Stomach smooth muscle (tissue), 2 donors: ENCODE measurements at regions not wholly inside any gene's neighbourhood (a gene's known extent, or its start where the extent isn't known, plus 50 kb on each side); places are given as distances from the start of the nearest gene placed in this dataset.

Experiments
- H3K27ac ChIP-seq: one replicate; pipeline ENCODE4 v1.7.0; 2013; ENCODE audit warnings: mild to moderate bottlenecking, low read length, inconsistent platforms
- H3K27me3 ChIP-seq, 2 donors: one replicate each; pipeline ENCODE4 v1.7.0; 2013; ENCODE audit warnings: low read length in 2 of 2; ENCODE audit not compliant: insufficient read depth in 2 of 2, control insufficient read depth in 1 of 2
- H3K36me3 ChIP-seq, 2 donors: one replicate each; pipeline ENCODE4 v1.7.0; 2013; ENCODE audit warnings: low read length in 2 of 2; ENCODE audit not compliant: control insufficient read depth in 2 of 2, insufficient read depth in 2 of 2
- H3K4me1 ChIP-seq: one replicate; pipeline ENCODE4 v1.7.0; 2013; ENCODE audit warnings: low read length; ENCODE audit not compliant: control insufficient read depth, insufficient read depth
- H3K4me3 ChIP-seq, 2 donors: one replicate each; pipeline ENCODE4 v1.7.0; 2013; ENCODE audit warnings: low read length in 2 of 2
- H3K9ac ChIP-seq, 2 donors: one replicate each; pipeline ENCODE4 v1.7.0; 2013; ENCODE audit warnings: low read length in 2 of 2, mild to moderate bottlenecking in 1 of 2
- H3K9me3 ChIP-seq, 2 donors: one replicate each; pipeline ENCODE4 v1.7.0; 2013; ENCODE audit warnings: low read length in 2 of 2; ENCODE audit not compliant: control insufficient read depth in 2 of 2
- donor health status: healthy.
- donor health status: Pancreatic carcinoma.

DNA sequence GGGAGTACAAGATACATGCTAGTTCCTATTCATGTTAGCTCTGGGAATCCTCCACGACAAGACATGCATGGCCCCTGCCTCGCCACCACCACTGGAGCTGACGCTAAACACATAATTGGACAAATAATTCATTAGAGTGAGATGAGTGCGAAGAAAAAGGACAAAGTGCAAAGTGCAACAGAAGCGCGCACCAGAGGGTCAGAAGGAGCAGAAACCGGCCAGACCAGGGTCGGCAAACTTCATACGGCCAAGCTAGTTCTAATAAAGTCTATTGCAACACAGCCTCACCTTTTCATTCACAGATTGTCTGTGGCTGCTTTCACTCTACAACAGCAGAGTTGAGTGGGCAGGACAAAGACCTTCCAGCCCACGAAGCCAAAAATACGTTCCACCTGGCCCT is 266.1 kb upstream of the KLHL29 start:
- Histone ChIP-seq H3K4me1 (no peaks in the 10 kb centered on the region), H3K9ac (no peak overlapping the region), H3K27me3 (no peaks in the 10 kb centered on the region), H3K9me3 (no peaks in the 10 kb centered on the region), H3K4me3 (no peak overlapping the region), H3K36me3 (no peaks in the 10 kb centered on the region), H3K27ac (no peak overlapping the region)

GRCh38 chr2:23120161-23120560 is 264.8 kb upstream of the KLHL29 start:
- H3K9me3 ChIP-seq = no peaks in the 10 kb centered on the region
- no peak overlapping the region for H3K4me3 ChIP-seq
- H3K4me1 ChIP-seq = no peaks in the 10 kb centered on the region
- no peaks in the 10 kb centered on the region for H3K36me3 ChIP-seq
- no peak overlapping the region for H3K9ac ChIP-seq
- H3K27me3 ChIP-seq = no peaks in the 10 kb centered on the region
- no peak overlapping the region for H3K27ac ChIP-seq

GRCh38 chr2:23121968-23122648 is 262.9 kb upstream of the KLHL29 start:
- H3K27me3 ChIP-seq = no peaks in the 10 kb centered on the region
- no peak overlapping the region for H3K9ac ChIP-seq
- H3K9me3 ChIP-seq = no peaks in the 10 kb centered on the region
- H3K4me3 ChIP-seq = no peak overlapping the region
- H3K36me3 ChIP-seq = no peaks in the 10 kb centered on the region
- no peak overlapping the region for H3K27ac ChIP-seq
- no peaks in the 10 kb centered on the region for H3K4me1 ChIP-seq

- Histone ChIP-seq H3K4me3 (no peak overlapping the region), H3K27me3 (no peaks in the 10 kb centered on the region), H3K27ac (no peak overlapping the region), H3K9me3 (no peaks in the 10 kb centered on the region), H3K36me3 (no peaks in the 10 kb centered on the region), H3K9ac (no peak overlapping the region), H3K4me1 (no peaks in the 10 kb centered on the region)
Measured at GRCh38 chr2:23122681-23123215, 262.2 kb upstream of the KLHL29 start.

DNA sequence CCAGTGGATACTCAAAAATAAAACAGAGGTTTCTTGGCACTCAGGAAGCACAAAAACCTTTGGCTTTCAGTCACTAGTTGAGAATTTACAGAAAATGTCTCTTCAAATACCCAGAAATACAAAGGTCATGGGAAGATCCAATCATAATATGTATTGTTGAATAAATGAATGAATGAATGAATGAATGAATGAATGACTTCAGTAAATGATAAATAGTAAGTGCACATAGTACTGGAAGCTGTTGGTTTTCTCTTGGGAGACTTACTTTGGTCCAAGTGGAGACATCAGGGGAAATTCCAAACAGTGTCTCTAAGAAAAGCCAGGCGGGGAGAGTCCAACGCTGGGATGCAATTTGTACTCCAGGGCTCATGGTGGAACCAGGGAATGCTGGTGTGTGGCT is 261.3 kb upstream of the KLHL29 start:
- Histone ChIP-seq H3K4me1 (no peaks in the 10 kb centered on the region), H3K4me3 (no peak overlapping the region), H3K27ac (no peak overlapping the region), H3K36me3 (no peaks in the 10 kb centered on the region), H3K9me3 (no peaks in the 10 kb centered on the region), H3K27me3 (no peaks in the 10 kb centered on the region), H3K9ac (no peak overlapping the region)

GRCh38 chr2:23124214-23124750 is 260.7 kb upstream of the KLHL29 start:
- H3K4me3 ChIP-seq = no peak overlapping the region
- H3K9ac ChIP-seq = no peak overlapping the region
- H3K27me3 ChIP-seq = no peaks in the 10 kb centered on the region
- no peaks in the 10 kb centered on the region for H3K9me3 ChIP-seq
- no peak overlapping the region for H3K27ac ChIP-seq
- no peaks in the 10 kb centered on the region for H3K4me1 ChIP-seq
- no peaks in the 10 kb centered on the region for H3K36me3 ChIP-seq

DNA sequence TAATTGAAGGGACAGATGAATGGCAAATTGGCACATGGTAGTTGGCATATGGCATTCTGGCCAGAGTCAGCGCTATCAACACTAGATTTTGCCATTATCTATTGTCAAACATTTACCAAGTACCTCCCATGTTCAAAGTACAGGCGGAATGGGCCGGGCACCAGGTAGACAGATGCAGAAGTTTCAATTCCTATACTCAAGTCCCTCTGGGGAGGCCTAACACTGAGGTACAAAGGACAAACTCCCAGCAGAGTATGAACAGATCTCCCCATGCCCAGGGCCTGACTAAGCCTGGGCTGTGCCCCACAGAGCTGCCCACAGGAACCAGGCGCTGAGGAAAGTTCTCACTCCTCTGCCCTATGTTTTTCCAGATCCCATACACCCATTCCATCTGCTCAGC is 257.5 kb upstream of the KLHL29 start:
- Histone ChIP-seq H3K9me3 (no peaks in the 10 kb centered on the region), H3K4me1 (no peaks in the 10 kb centered on the region), H3K9ac (no peak overlapping the region), H3K27ac (no peak overlapping the region), H3K4me3 (no peak overlapping the region), H3K36me3 (no peaks in the 10 kb centered on the region), H3K27me3 (no peaks in the 10 kb centered on the region)

- Histone ChIP-seq H3K4me3 (no peak overlapping the region), H3K27ac (no peak overlapping the region), H3K27me3 (no peaks in the 10 kb centered on the region)
Measured at GRCh38 chr2:23128684-23129292, 256.2 kb upstream of the KLHL29 start.

GRCh38 chr2:23131066-23131575 is 253.9 kb upstream of the KLHL29 start:
- Histone ChIP-seq H3K27me3 (no peaks in the 10 kb centered on the region), H3K4me3 (no peak overlapping the region), H3K9ac (no peak overlapping the region), H3K9me3 (no peaks in the 10 kb centered on the region), H3K36me3 (no peaks in the 10 kb centered on the region), H3K4me1 (peaks cover 14% of the 10 kb centered on the region), H3K27ac (no peak overlapping the region)

More at GRCh38 chr2:23128684-23129292, 256.2 kb upstream of the KLHL29 start:
- Histone ChIP-seq H3K4me1 (no peaks in the 10 kb centered on the region), H3K36me3 (no peaks in the 10 kb centered on the region), H3K9ac (no peak overlapping the region), H3K9me3 (no peaks in the 10 kb centered on the region)

- Histone ChIP-seq H3K27me3 (no peaks in the 10 kb centered on the region), H3K4me1 (peaks cover 14% of the 10 kb centered on the region), H3K4me3 (no peak overlapping the region), H3K27ac (no peak overlapping the region), H3K36me3 (no peaks in the 10 kb centered on the region), H3K9ac (no peak overlapping the region), H3K9me3 (no peaks in the 10 kb centered on the region)
Measured at GRCh38 chr2:23132000-23132399, 253.0 kb upstream of the KLHL29 start.
